ENCODE measurements at regions not wholly inside any gene's neighbourhood (a gene's known extent, or its start where the extent isn't known, plus 50 kb on each side); places are given as distances from the start of the nearest gene placed in this dataset.
"Not testable (repeated sequence)": the region's sequence is repeated elsewhere in the genome, so short reads cannot be mapped to it uniquely, and the experiment has no call there.

GRCh38 chr12:97005174-97005573 is 98.1 kb downstream of the NEDD1 start:
- DNase-seq, result no peak

GRCh38 chr12:97005646-97006045 is 98.6 kb downstream of the NEDD1 start:
- no peak for DNase-seq

- no peak for DNase-seq
Observed at GRCh38 chr12:97006585-97006984, 99.5 kb downstream of the NEDD1 start.

- no peak for DNase-seq
Observed at GRCh38 chr12:97016163-97016562, 109.1 kb downstream of the NEDD1 start.

GRCh38 chr12:97017213-97017612 is 110.2 kb downstream of the NEDD1 start:
- DNase-seq, result no peak

GRCh38 chr12:97022536-97023230 is 115.6 kb downstream of the NEDD1 start:
- DNase-seq, result peak; percentile 10 to 59

GRCh38 chr12:97024393-97024792 is 117.3 kb downstream of the NEDD1 start:
- DNase-seq, result no peak

GRCh38 chr12:97026901-97027300 is 119.8 kb downstream of the NEDD1 start:
- DNase-seq, result no peak

GRCh38 chr12:97027482-97027881 is 120.4 kb downstream of the NEDD1 start:
- DNase-seq, result no peak

GRCh38 chr12:97038131-97038530 is 131.1 kb downstream of the NEDD1 start:
- no peak for DNase-seq

- no peak for DNase-seq
Observed at GRCh38 chr12:97038834-97039233, 131.8 kb downstream of the NEDD1 start.

GRCh38 chr12:97046901-97047300 is 139.8 kb downstream of the NEDD1 start:
- no peak for DNase-seq

- no peak for DNase-seq
Observed at GRCh38 chr12:97047361-97047760, 140.3 kb downstream of the NEDD1 start.

- DNase-seq, result no peak
Observed at GRCh38 chr12:97048421-97049035, 141.5 kb downstream of the NEDD1 start.

GRCh38 chr12:97050509-97050908 is 143.5 kb downstream of the NEDD1 start:
- DNase-seq, result no peak

- DNase-seq, result no peak
Observed at GRCh38 chr12:97051341-97051740, 144.3 kb downstream of the NEDD1 start.

GRCh38 chr12:97061171-97061570 is 154.1 kb downstream of the NEDD1 start:
- DNase-seq, result no peak

GRCh38 chr12:97063292-97063935 is 156.4 kb downstream of the NEDD1 start:
- DNase-seq, result no peak

GRCh38 chr12:97075161-97075933 is 168.3 kb downstream of the NEDD1 start:
- DNase-seq, result no peak

- DNase-seq, result no peak
Observed at GRCh38 chr12:97075934-97076630, 169.0 kb downstream of the NEDD1 start.

GRCh38 chr12:97076912-97077311 is 169.9 kb downstream of the NEDD1 start:
- not testable (repeated sequence) for DNase-seq

GRCh38 chr12:97082029-97082428 is 175.0 kb downstream of the NEDD1 start:
- DNase-seq, result no peak

- DNase-seq, result no peak
Observed at GRCh38 chr12:97093187-97093683, 186.2 kb downstream of the NEDD1 start.
